NCI-H1048 (cell line): ENCODE measurements at regions not wholly inside any gene's neighbourhood (a gene's known extent, or its start where the extent isn't known, plus 50 kb on each side); places are given as distances from the start of the nearest gene placed in this dataset.
"Not testable (repeated sequence)": the region's sequence is repeated elsewhere in the genome, so short reads cannot be mapped to it uniquely, and the experiment has no call there.

ENCODE experiments used
- DNase-seq: peaks from one replicate; lab custom pipeline; 2025; lab: John Stamatoyannopoulos, UW

GRCh38 chr9:74094037-74094436, 403.1 kb upstream of the RORB start:
- DNase-seq: not testable (repeated sequence)

- DNase-seq: no peak
These were observed 402.4 kb upstream of the RORB start for GRCh38 chr9:74094766-74095165.

GRCh38 chr9:74095925-74096324, 401.2 kb upstream of the RORB start:
- DNase-seq: no peak

- DNase-seq: no peak
These were observed 400.7 kb upstream of the RORB start for GRCh38 chr9:74096420-74096819.

- DNase-seq: no peak
These were observed 397.1 kb upstream of the RORB start for GRCh38 chr9:74100042-74100441.

- DNase-seq: not testable (repeated sequence)
These were observed 395.0 kb upstream of the RORB start for GRCh38 chr9:74102148-74102547.

- no peak for DNase-seq
These were observed 394.4 kb upstream of the RORB start for GRCh38 chr9:74102702-74103101.

GRCh38 chr9:74107692-74108091, 389.4 kb upstream of the RORB start:
- no peak for DNase-seq

GRCh38 chr9:74115976-74116375, 381.2 kb upstream of the RORB start:
- DNase-seq: no peak

- no peak for DNase-seq
These were observed 380.0 kb upstream of the RORB start for GRCh38 chr9:74117151-74117550.

- DNase-seq: no peak
These were observed 379.4 kb upstream of the RORB start for GRCh38 chr9:74117731-74118130.

GRCh38 chr9:74120061-74120460, 377.1 kb upstream of the RORB start:
- no peak for DNase-seq

GRCh38 chr9:74120470-74120869, 376.7 kb upstream of the RORB start:
- no peak for DNase-seq

- DNase-seq: no peak
These were observed 374.9 kb upstream of the RORB start for GRCh38 chr9:74122216-74122615.

- DNase-seq: no peak
These were observed 374.5 kb upstream of the RORB start for GRCh38 chr9:74122661-74123060.

GRCh38 chr9:74125941-74126340, 371.2 kb upstream of the RORB start:
- DNase-seq: no peak

- DNase-seq: no peak
These were observed 364.1 kb upstream of the RORB start for GRCh38 chr9:74132986-74133385.

- no peak for DNase-seq
These were observed 363.2 kb upstream of the RORB start for GRCh38 chr9:74133921-74134320.

GRCh38 chr9:74138182-74138581, 359.0 kb upstream of the RORB start:
- DNase-seq: no peak

GRCh38 chr9:74140141-74140540, 357.0 kb upstream of the RORB start:
- no peak for DNase-seq

GRCh38 chr9:74147906-74148305, 349.2 kb upstream of the RORB start:
- no peak for DNase-seq

- DNase-seq: no peak
These were observed 324.3 kb upstream of the RORB start for GRCh38 chr9:74172874-74173273.

GRCh38 chr9:74173284-74173683, 323.9 kb upstream of the RORB start:
- DNase-seq: no peak

- DNase-seq: not testable (repeated sequence)
These were observed 299.4 kb upstream of the RORB start for GRCh38 chr9:74197771-74198170.

- DNase-seq: no peak
These were observed 292.1 kb upstream of the RORB start for GRCh38 chr9:74205056-74205455.
